ENCODE measurements at regions not wholly inside any gene's neighbourhood (a gene's known extent, or its start where the extent isn't known, plus 50 kb on each side); places are given as distances from the start of the nearest gene placed in this dataset.

DNA sequence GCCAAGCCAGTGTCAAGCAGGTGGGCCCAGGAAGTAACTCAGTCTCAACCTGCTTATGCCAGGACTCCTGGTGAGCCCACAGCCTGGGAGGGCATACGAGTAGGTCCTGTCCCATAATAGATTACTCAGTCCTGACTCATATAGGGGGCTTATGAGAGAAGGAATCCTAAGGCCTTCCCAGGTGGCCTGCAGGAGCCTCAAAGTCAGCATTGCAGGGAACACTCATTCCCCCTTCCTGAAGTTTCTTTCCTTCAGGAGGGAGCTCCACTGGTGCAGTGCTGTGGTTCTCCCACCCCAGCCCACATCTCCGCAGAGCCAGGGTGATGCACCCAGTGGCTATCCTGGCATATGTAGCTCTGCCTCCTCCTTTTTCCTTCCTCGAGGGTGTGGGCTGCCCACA, 137.3 kb downstream of the ZIC5 start:
- TF ChIP-seq CTCF (IDR thresholded peaks at IDR 0.05) = no peak
- no peak for ATAC-seq (ENCODE audit: low FRiP score)

DNA sequence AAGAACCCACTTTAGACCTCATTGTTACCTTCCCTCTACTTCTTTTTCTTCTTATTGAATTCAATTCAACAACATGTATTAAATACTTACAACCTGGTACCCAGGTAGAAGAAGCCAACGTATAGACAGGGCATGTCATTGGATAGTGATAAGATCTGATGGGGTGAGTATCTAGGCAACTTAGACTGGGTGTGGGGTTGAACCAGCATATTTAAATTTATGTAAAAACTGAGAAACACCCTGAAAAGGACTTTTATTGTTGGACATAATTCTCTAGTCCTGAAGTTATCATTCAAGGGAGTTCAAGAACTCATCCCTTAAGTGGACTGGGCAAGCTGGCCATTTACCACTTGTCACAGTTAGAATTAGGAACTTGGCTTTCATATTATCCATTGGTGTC, 139.2 kb downstream of the ZIC5 start:
- no peak for DNase-seq (ENCODE audit: low spot score)
- no peak for TF ChIP-seq CTCF (IDR thresholded peaks at IDR 0.05)
- no peak for ATAC-seq (ENCODE audit: low FRiP score)

More for the DNA sequence above, 137.3 kb downstream of the ZIC5 start:
- DNase-seq (ENCODE audit: low spot score) = no peak

DNA sequence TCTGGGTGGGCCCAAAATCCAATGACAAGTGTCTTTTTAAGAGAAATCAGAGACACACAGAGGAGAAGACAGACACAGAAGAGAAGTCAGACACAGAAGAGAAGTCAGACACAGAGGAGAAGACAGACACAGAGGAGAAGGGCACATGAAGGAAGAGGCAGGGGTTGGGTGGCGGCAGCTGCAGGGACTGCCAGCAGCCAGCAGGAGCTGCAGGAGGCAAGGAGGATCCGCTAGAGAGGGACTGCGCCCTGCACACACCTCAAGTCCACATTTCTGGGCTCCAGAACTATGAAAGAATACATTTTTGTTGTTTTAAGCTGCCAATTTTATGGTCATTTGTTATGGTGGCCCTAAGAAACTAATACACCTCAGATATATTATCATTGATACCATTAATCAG, 140.6 kb downstream of the ZIC5 start:
- TF ChIP-seq CTCF (IDR thresholded peaks at IDR 0.05) = no peak
- no peak for DNase-seq (ENCODE audit: low spot score)
- ATAC-seq (ENCODE audit: low FRiP score) = no peak

DNA sequence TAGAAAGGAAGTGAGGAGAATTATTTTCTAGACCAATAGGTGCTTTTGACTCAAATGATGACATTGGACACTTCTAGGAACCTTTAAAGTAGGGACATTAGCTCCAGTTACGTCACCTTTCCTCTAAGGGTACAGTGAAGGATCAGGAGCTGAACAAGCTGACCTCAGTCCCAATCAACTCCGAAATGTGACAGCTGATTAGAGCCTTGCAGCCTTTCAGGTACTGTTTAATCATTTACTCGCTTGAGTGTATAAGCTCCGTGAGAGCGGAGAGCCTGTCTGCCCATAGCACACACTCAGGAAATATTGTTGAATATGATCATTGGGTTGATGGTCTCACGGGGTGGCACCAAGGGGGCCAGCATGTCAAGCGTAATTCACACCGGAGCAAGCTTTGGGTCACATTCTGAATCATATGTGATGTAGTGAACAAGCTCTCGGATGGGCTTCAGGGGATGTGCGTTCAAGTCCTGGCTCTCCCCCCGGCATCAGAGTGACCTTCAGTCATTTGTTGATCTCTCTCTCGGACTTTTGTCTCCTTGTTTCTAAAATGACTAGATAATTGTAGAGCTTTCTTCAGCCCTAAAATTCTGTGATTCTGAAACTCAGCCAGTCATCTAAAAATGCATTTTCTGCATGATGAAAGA, 141.9 kb downstream of the ZIC5 start:
- no peak for DNase-seq (ENCODE audit: low spot score)
- TF ChIP-seq CTCF (IDR thresholded peaks at IDR 0.05) = no peak
- no peak for ATAC-seq (ENCODE audit: low FRiP score)

DNA sequence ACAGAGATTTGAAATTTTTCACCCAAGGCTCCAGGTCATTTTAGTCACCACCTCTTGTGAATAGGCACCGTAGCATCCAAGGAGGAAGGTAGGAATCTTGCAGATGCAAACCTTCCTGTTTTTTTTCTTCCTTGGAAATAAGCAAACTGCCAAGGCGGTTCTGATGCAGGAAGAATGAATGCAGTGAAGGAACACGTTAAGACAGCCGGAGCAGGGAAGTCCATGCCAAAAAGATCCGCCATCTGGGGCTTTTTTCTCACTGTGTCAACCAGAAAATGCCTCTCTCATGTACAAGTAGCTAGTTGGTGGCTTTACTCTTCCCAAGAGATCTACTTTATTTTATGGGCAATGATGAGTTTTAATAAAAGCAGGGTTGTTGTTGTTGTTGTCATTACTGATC, 142.4 kb downstream of the ZIC5 start:
- no peak for ATAC-seq (ENCODE audit: low FRiP score)

GRCh38 chr13:99828735-99829134, 142.8 kb downstream of the ZIC5 start:
- no peak for ATAC-seq (ENCODE audit: low FRiP score)
- DNase-seq (ENCODE audit: low spot score) = no peak
- TF ChIP-seq CTCF (IDR thresholded peaks at IDR 0.05) = no peak

More for the DNA sequence above, 142.4 kb downstream of the ZIC5 start:
- no peak for TF ChIP-seq CTCF (IDR thresholded peaks at IDR 0.05)
- DNase-seq (ENCODE audit: low spot score) = no peak

- ATAC-seq (ENCODE audit: low FRiP score) = no peak
- no peak for DNase-seq (ENCODE audit: low spot score)
- no peak for TF ChIP-seq CTCF (IDR thresholded peaks at IDR 0.05)
Measured at GRCh38 chr13:99828123-99828522, 143.4 kb downstream of the ZIC5 start.
